Activated CD4-positive, alpha-beta T cell treated with anti-CD3 and anti-CD28 coated beads for 48 hours (primary cell): ENCODE measurements at regions not wholly inside any gene's neighbourhood (a gene's known extent, or its start where the extent isn't known, plus 50 kb on each side); places are given as distances from the start of the nearest gene placed in this dataset.

Source experiments
- DNase-seq: peaks from one replicate; pipeline ENCODE4 v3.0.0-alpha.2; 2020

- no peak for DNase-seq
These were observed 1080.2 kb upstream of the AUTS2 start for GRCh38 chr7:68518060-68518459.

DNA sequence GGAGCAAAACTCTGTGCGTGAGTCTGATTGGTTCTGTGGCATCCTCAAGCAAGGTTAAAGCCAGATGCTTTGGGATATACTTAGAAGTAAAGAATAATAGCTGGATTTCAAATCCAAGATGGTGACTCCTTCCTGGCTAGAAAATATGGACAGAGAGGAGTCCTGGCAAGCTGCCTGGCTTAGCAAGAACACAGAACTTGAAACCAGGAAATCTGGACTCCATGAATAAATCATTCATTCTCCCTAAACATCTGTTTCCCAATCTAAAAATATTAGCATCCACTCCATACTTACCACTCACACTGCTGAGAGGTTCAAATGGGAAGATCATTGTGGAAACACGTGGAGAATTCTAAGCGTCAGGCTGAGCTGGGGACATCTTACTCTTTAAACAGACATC is 1074.1 kb upstream of the AUTS2 start:
- no peak for DNase-seq

GRCh38 chr7:68529221-68529620 is 1069.1 kb upstream of the AUTS2 start:
- no peak for DNase-seq

DNA sequence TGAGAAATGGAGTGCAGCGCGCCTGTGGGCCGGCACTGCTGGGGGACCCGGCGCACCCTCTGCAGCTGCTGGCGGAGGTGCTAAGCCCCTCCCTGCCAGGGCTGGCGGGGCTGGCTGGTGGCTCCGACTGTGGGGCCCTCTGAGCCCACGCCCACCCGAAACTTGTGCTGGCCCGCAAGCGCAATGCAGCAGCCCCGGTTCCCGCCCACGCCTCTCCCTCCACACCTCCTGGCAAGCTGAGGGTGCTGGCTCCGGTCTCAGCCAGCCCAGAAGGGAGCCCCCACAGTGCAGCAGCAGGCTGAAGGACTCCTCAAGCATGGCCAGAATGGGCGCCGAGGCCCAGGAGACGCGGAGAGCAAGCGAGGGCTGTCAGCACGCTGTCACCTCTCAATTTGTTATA is 1063.0 kb upstream of the AUTS2 start:
- no peak for DNase-seq

GRCh38 chr7:68537051-68537773 is 1061.1 kb upstream of the AUTS2 start:
- no peak for DNase-seq

GRCh38 chr7:68537774-68538071 is 1060.6 kb upstream of the AUTS2 start:
- no peak for DNase-seq

GRCh38 chr7:68542831-68543230 is 1055.4 kb upstream of the AUTS2 start:
- DNase-seq = no peak

- no peak for DNase-seq
These were observed 1053.4 kb upstream of the AUTS2 start for GRCh38 chr7:68544851-68545250.

DNA sequence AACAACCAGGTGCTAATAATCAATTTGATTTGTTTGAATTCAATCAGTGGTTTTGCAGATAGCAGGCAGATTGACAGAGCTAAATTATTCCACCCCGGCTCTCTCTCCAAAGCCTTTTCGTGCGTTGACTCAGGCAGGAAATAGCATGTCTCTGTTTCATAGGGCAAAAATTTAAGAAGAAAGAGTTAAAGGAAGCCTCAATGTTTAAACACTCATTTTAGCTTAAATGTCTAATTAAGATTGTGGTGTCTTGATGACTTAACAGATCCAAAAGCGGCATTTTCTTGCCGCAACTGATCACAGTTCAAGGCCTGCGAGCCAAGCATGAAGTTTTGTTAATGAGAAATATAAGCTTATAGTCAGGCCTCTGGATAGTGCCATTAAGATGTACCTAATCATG is 1051.1 kb upstream of the AUTS2 start:
- DNase-seq = no peak

GRCh38 chr7:68547799-68548198 is 1050.5 kb upstream of the AUTS2 start:
- DNase-seq = no peak

DNA sequence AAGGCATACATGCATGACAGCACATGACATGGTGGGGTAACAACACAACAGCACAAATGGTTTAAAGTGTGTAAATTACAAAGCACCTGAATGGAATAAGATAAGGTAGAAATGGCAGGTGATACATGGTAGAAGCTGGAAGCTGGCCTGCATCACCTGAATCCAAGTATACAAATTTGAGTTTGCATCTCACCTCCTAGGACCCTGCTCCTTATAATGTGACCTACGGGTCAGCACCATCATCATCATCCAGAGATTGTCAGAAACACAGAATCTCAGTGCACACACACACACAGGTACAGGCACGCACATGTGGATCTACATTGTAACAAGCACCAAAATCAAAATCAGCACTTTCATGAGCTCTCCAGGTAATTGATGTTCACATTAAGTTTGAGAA is 1048.2 kb upstream of the AUTS2 start:
- DNase-seq = no peak

- DNase-seq = no peak
These were observed 1047.6 kb upstream of the AUTS2 start for GRCh38 chr7:68550635-68551034.

DNA sequence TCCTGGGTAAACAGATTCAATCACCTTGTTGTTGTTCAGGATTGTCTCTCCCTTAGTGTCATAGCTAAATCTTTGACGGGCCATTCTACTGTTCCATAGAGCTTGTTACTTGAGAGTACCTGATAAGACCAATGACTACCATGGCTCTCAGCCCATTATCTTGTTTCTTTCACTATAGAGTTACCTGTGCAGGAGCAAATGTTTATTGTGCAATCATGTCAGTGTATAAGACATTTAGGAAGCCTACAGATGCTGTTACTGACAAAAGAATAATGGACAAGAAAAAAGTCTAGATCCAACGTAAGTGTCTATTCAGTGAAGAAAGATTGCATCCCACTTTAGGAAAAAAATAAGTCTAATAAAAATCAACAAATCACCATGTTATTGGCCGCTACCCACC is 1041.7 kb upstream of the AUTS2 start:
- no peak for DNase-seq

DNA sequence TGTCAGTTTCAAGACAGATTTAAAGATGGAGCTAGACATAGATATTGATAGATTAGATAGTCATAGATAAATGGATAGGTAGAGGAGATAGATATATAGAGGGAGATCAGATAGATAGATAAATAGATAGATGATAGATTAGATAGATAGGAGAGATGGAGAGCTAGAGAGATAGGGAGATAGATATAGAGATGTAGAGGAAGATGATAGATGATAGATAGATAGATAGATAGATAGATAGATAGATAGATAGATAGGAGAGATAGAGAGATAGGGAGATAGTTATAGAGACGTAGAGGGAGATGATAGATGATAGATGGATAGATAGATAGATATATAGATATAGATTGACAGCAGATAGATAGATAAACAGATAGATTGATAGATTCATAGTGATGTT is 1038.8 kb upstream of the AUTS2 start:
- no peak for DNase-seq

- no peak for DNase-seq
These were observed 1035.9 kb upstream of the AUTS2 start for GRCh38 chr7:68562323-68562899.

DNA sequence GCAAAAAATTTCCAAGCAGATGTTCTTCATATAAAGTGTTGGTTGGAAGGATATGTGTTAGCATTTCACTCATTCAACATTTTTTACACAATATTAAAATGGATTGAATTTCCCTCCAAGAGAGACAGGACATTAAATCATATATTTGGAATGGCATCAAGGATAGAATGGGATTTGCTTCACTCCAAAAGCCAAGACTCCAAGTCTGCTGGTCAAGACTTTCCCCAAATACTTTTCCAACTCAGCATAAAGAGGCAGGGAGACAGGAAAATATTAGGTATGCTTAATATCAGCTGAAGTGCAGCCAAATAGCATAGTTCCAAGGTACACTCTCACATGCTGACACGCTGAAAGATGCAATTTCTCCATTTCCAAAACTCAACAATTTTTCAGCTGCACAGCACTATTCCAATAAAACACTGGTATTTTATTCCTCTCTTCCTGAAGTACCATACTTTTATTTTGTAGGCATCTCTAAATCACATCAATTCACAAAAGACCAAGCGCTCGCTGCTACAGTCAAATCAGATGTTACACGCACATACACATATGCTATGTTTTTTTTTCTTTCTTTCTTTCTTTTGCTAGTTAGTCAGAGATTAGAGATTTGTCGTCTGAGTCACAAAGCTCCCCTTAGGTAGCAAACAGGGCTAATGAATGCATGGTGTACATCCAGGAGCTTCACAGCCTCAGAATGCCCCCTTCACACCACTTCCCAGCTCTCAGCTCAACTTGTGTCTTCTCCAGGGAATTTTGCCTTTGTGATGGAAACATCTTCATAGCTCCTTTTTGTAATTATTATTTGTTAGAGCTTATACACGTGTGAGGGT is 1033.8 kb upstream of the AUTS2 start:
- no peak for DNase-seq

DNA sequence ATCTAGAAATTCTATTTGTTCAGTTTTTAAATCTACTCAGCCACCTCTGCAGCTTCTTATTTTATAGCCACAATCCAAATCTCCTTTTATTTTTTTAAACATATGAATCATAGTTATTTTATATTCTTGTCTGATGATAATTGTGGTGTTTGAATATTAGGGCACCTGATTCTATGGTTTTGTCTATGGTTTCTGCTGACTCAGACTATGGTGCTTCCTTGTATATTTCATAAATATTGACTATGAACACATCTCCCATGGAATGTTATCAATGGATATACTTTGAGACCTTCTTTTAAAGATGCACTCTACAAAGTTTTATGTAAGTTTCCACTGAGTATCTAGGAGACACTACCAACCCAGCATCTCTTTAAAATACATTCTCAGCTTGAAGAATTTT is 1027.0 kb upstream of the AUTS2 start:
- no peak for DNase-seq

DNA sequence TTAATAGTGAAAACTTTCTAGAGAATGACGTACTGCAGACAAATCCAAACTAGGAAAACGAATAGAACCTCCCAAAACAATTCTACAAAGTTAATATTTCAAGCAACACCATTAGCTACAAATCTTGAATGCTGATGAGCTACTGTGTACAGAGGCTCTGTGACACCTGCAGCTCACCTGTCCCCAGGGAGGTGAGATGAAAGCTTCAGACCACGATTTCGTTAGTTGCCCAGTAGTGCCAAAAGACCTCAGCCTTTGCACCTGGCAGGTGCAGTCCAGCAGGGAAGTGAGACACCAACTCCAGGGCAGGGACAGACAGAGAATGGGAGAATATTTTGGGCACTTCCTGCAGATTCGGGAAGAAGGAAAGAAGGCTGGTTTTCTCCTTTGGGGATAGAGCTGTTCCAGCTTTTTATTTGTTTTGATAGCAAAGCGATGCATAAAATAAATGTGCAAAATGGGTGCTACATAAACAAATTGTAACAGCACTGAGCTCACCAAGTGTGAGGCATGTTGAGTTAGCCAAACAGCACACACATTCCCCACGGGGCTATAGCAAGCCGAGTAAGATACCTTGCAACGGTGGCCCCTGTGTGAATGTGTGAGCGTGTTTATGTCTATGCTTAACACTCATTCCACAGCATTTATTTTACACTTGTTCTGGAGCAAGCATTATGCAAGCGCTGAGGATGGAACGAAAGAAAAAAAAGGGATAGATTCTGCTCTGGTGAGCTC is 1024.8 kb upstream of the AUTS2 start:
- DNase-seq = no peak

GRCh38 chr7:68576366-68576765 is 1021.9 kb upstream of the AUTS2 start:
- DNase-seq = no peak

GRCh38 chr7:68581417-68581816 is 1016.9 kb upstream of the AUTS2 start:
- no peak for DNase-seq

DNA sequence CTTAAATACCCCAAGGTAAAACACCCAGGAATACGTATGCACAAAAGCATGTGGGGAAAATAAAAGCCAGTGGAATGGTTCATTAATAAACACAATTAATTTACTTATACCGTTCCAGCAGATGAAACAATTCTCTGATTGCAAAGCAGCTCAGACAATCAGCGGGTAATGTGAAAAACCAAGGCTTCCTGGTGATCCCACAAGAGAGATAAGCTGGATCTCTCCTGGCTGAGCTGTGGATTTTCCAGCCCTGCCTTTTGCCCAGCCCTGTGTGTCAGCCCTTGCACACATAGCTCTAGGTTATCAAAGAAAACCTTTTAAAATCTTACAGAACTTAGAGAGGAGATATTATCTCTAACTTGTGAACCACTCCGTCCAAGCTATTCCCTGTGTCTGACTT is 1010.7 kb upstream of the AUTS2 start:
- no peak for DNase-seq

DNA sequence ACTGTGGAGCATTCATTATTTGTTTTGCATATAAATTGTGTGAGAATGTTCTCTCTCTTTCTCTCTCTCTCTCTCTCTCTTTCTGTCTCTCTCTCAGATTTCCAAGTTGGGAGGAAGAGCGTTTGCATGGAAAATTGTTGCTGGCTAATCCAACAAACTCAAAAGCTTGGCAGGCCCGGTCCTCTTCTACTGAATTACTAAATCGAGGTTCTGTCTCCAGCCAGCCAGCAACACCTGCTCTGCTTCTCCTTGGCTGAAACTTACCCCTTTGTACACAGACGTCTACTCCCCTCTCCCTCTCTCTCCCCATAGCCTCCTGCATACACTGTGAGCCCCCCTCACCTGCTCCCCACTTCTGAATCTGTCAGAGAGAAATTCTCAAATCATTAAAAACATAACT is 996.4 kb upstream of the AUTS2 start:
- no peak for DNase-seq

- DNase-seq = no peak
These were observed 993.7 kb upstream of the AUTS2 start for GRCh38 chr7:68604541-68604940.

DNA sequence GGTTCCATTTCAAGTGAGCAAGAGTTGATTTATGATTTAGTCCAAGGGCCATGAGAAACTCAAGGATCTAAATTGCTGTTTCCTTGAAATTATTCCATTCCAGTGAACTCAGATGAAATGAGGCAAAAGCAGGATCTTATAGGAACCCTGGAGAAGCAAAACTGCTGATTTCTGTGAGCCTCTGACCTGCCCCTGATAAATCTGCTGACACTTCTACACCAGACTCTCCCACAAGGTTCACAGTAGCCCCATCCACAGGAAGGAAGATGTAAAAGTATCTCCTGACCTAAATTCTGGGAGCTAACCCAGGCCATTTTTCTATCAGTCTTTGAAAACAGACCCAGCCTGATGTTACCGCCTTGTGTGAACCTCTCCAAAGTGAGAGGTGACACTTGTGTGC is 987.6 kb upstream of the AUTS2 start:
- no peak for DNase-seq
